ENCODE measurements at regions not wholly inside any gene's neighbourhood (a gene's known extent, or its start where the extent isn't known, plus 50 kb on each side); places are given as distances from the start of the nearest gene placed in this dataset.

DNA sequence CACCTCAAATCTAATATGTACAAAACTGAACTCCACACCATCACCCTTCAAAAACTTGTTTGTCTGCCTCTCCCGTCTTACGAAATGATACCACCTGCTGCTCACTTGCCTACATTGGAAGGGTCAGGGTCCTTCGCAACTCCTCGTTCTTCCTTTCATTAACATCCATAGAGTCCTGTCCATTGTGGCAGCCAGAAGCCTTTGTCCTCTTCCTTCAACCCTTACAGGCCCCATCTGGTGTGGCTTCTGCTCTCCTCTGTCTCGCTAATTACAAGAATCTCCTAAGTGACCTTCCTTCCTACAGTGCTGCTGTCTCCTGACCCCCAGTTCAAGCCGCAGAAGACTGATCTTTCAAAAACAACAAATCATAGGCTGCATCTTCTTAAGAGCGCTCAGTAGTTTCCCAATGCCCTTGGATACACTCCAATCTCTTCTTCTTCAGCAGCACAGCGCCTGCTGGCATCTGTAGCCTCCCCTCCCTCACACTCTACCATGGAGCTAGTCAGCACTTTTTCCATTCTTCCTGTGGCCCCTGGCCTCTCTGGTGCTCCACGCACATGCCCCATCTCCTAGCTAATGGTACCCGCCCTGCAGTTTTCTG is 382.7 kb downstream of the LIG4 start:
- TF ChIP-seq CTCF (IDR thresholded peaks at IDR 0.05; ENCODE audit: insufficient read depth, low read depth, low read length) (no peak), EZH2 (IDR thresholded peaks at IDR 0.05; ENCODE audit: insufficient read depth, low read length) (no peak)

Measured in astrocyte (in vitro differentiated cells and primary cell).